ENCODE measurements at regions not wholly inside any gene's neighbourhood (a gene's known extent, or its start where the extent isn't known, plus 50 kb on each side); places are given as distances from the start of the nearest gene placed in this dataset.

DNA sequence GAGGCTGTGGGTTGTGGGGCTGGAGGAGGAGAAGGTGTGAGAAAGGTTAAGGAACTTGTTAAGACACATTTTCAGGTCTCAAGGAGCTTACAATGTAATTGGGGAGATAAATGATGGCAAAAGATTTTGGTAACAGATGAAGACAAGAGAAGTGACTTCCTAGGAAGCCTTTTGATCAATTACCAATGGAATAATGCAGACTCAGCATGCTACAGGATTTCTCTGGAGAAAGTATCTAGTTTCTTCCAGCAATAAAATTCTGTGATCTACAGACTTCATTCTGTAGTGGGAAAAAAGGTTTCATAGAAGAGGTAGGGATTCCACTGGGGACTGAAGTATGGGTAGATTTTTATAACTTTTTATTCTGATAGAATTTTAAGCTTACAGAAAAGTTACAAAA is 184.2 kb upstream of the RHOBTB1 start:
- Histone ChIP-seq H3K27ac (ENCODE audit: low read depth, low read length) (no peak overlapping the region), H4K20me1 (ENCODE audit: insufficient read depth, low read length) (no peaks in the 10 kb centered on the region), H3K79me2 (ENCODE audit: insufficient read depth, low read length) (no peaks in the 10 kb centered on the region), H3K27me3 (ENCODE audit: insufficient read depth, low read length) (peaks cover 4% of the 10 kb centered on the region), H3K9me3 (ENCODE audit: low read depth, low read length) (no peaks in the 10 kb centered on the region), H3K36me3 (ENCODE audit: insufficient read depth, low read length) (no peaks in the 10 kb centered on the region), H3K4me1 (ENCODE audit: insufficient read depth, low read length) (no peaks in the 10 kb centered on the region), H3K4me2 (ENCODE audit: insufficient read depth, low read length) (no peak overlapping the region), H3K4me3 (ENCODE audit: insufficient read depth, low read length) (no peak overlapping the region), H2AFZ (ENCODE audit: low read length) (no peak overlapping the region)
- DNase-seq (ENCODE audit: insufficient read length, low spot score, missing footprints) = no peak
- TF ChIP-seq, protein P1, sequence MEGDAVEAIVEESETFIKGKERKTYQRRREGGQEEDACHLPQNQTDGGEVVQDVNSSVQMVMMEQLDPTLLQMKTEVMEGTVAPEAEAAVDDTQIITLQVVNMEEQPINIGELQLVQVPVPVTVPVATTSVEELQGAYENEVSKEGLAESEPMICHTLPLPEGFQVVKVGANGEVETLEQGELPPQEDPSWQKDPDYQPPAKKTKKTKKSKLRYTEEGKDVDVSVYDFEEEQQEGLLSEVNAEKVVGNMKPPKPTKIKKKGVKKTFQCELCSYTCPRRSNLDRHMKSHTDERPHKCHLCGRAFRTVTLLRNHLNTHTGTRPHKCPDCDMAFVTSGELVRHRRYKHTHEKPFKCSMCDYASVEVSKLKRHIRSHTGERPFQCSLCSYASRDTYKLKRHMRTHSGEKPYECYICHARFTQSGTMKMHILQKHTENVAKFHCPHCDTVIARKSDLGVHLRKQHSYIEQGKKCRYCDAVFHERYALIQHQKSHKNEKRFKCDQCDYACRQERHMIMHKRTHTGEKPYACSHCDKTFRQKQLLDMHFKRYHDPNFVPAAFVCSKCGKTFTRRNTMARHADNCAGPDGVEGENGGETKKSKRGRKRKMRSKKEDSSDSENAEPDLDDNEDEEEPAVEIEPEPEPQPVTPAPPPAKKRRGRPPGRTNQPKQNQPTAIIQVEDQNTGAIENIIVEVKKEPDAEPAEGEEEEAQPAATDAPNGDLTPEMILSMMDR (IDR thresholded peaks at IDR 0.05; ENCODE audit: extremely low read depth, low read depth, low read length) = no peak

- Histone ChIP-seq H3K4me2 (ENCODE audit: insufficient read depth, low read length) (no peak overlapping the region), H3K79me2 (ENCODE audit: insufficient read depth, low read length) (no peaks in the 10 kb centered on the region), H3K4me3 (ENCODE audit: insufficient read depth, low read length) (no peak overlapping the region), H3K4me1 (ENCODE audit: insufficient read depth, low read length) (no peaks in the 10 kb centered on the region), H3K27me3 (ENCODE audit: insufficient read depth, low read length) (peaks cover 4% of the 10 kb centered on the region), H3K9me3 (ENCODE audit: low read depth, low read length) (no peaks in the 10 kb centered on the region), H3K27ac (ENCODE audit: low read depth, low read length) (no peak overlapping the region), H2AFZ (ENCODE audit: low read length) (no peak overlapping the region), H4K20me1 (ENCODE audit: insufficient read depth, low read length) (no peaks in the 10 kb centered on the region), H3K36me3 (ENCODE audit: insufficient read depth, low read length) (no peaks in the 10 kb centered on the region)
- TF ChIP-seq, protein P1 (IDR thresholded peaks at IDR 0.05; ENCODE audit: extremely low read depth, low read depth, low read length) = no peak
- DNase-seq (ENCODE audit: insufficient read length, low spot score, missing footprints) = no peak
These were observed 181.7 kb upstream of the RHOBTB1 start for GRCh38 chr10:61125560-61126170.

DNA sequence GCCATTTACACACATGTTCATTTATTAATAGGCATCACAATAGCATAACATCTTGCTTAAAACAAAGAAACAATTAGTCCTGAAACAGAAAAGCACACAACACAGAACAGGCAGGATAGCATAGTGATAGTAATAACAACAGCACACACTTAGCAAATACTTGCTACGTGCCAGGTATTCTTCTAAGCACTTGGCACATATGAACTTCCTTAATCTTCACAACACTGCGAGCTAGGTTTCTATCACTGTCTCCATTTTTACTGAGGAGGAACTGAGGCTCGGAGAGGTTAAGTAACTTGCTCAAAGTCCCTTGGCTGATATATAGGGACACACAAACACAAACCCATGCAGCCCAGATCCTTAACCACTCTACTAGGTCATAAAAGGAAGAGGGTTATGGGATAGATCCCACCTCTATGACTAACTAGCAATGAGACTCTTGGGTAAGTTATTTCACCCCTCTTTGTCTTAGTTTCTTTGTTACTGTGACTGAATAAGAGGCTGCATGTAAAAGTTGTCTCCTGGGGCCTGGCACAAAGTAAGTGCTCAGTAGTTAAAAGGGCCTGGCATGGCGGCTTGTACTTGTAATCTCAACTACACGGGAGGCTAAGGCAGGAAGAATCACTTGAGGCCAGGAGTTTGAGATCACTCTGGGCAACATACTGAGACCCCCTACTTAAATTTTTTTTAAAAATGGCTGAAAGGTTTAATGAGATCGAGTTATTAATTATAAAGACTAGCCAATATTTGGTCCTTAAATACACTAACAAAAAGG is 181.0 kb upstream of the RHOBTB1 start:
- DNase-seq (ENCODE audit: insufficient read length, low spot score, missing footprints) = no peak
- H3K4me3 ChIP-seq (ENCODE audit: insufficient read depth, low read length) = no peak overlapping the region
- H3K27ac ChIP-seq (ENCODE audit: low read depth, low read length) = no peak overlapping the region
- TF ChIP-seq, protein P1 (IDR thresholded peaks at IDR 0.05; ENCODE audit: extremely low read depth, low read depth, low read length) = no peak
- H3K4me2 ChIP-seq (ENCODE audit: insufficient read depth, low read length) = no peak overlapping the region
- H4K20me1 ChIP-seq (ENCODE audit: insufficient read depth, low read length) = no peaks in the 10 kb centered on the region
- H3K27me3 ChIP-seq (ENCODE audit: insufficient read depth, low read length) = peaks cover 4% of the 10 kb centered on the region
- H3K36me3 ChIP-seq (ENCODE audit: insufficient read depth, low read length) = no peaks in the 10 kb centered on the region
- no peaks in the 10 kb centered on the region for H3K79me2 ChIP-seq (ENCODE audit: insufficient read depth, low read length)
- H3K9me3 ChIP-seq (ENCODE audit: low read depth, low read length) = no peaks in the 10 kb centered on the region
- no peaks in the 10 kb centered on the region for H3K4me1 ChIP-seq (ENCODE audit: insufficient read depth, low read length)
- H2AFZ ChIP-seq (ENCODE audit: low read length) = no peak overlapping the region

DNA sequence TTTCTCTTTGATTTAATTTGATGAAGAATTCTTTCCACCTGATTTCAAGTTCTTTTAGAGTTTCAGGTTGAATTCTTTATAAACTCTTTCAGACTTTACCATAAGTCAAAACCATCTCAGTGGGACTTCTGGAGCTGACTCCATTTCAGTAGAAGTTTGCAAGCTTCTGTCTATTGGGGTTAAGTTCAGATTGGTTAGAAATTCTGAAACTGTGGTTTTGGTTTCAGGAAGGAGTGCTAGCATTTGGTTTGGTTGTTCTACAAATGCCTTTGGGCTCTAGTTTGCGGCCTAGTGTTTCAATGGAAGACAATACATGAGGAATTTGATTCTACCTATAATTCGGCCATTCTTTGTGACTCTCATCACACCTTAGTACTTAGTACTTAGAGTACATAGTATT is 176.8 kb upstream of the RHOBTB1 start:
- Histone ChIP-seq H3K4me1 (ENCODE audit: insufficient read depth, low read length) (no peaks in the 10 kb centered on the region), H3K27me3 (ENCODE audit: insufficient read depth, low read length) (peaks cover 3% of the 10 kb centered on the region), H3K27ac (ENCODE audit: low read depth, low read length) (no peak overlapping the region), H2AFZ (ENCODE audit: low read length) (no peak overlapping the region), H3K4me3 (ENCODE audit: insufficient read depth, low read length) (no peak overlapping the region), H3K4me2 (ENCODE audit: insufficient read depth, low read length) (no peak overlapping the region), H3K36me3 (ENCODE audit: insufficient read depth, low read length) (no peaks in the 10 kb centered on the region), H3K9me3 (ENCODE audit: low read depth, low read length) (no peaks in the 10 kb centered on the region), H3K79me2 (ENCODE audit: insufficient read depth, low read length) (no peaks in the 10 kb centered on the region), H4K20me1 (ENCODE audit: insufficient read depth, low read length) (no peaks in the 10 kb centered on the region)
- TF ChIP-seq, protein P1 (IDR thresholded peaks at IDR 0.05; ENCODE audit: extremely low read depth, low read depth, low read length) = no peak
- DNase-seq (ENCODE audit: insufficient read length, low spot score, missing footprints) = no peak

Data from osteoblast (primary cell).